RWPE2 (cell line): ENCODE measurements at regions not wholly inside any gene's neighbourhood (a gene's known extent, or its start where the extent isn't known, plus 50 kb on each side); places are given as distances from the start of the nearest gene placed in this dataset.

ENCODE experiments used
- ATAC-seq: fragments of 200-7000 bp; cut with Tn5 transposase; 3 replicates; pipeline ENCODE4 v1.9.1; 2021; ENCODE audit warnings: low read depth
- DNase-seq: peaks from one replicate; pipeline ENCODE4 v3.0.0-alpha.2; 2020; ENCODE audit warnings: low spot score
- H3K27ac ChIP-seq: fragments of 450-650 bp; 2 replicates; pipeline ENCODE4 v1.5.1; 2017; ENCODE audit warnings: mild to moderate bottlenecking; ENCODE audit not compliant: poor library complexity, severe bottlenecking
- H3K27me3 ChIP-seq: fragments of 250-450 bp; sonication (Bioruptor Pico); 2 replicates; pipeline ENCODE4 v1.5.1; 2021; ENCODE audit warnings: mild to moderate bottlenecking, moderate library complexity; ENCODE audit not compliant: insufficient read depth, poor library complexity, severe bottlenecking
- H3K36me3 ChIP-seq: fragments of 250-450 bp; sonication (Bioruptor Pico); 2 replicates; pipeline ENCODE4 v1.5.1; 2020; ENCODE audit warnings: low read depth, mild to moderate bottlenecking, moderate library complexity
- H3K4me1 ChIP-seq: fragments of 250-450 bp; sonication (Bioruptor Pico); 2 replicates; pipeline ENCODE4 v1.5.1; 2021; ENCODE audit warnings: mild to moderate bottlenecking, moderate library complexity; ENCODE audit not compliant: insufficient read depth, poor library complexity, severe bottlenecking
- H3K4me3 ChIP-seq: fragments of 250-450 bp; sonication (Bioruptor Pico); 2 replicates; pipeline ENCODE4 v1.5.1; 2021; ENCODE audit warnings: mild to moderate bottlenecking, moderate library complexity; ENCODE audit not compliant: severe bottlenecking
- H3K9me3 ChIP-seq: fragments of 250-450 bp; sonication (Bioruptor Pico); 2 replicates; pipeline ENCODE4 v1.5.1; 2021; ENCODE audit warnings: mild to moderate bottlenecking, moderate library complexity; ENCODE audit not compliant: severe bottlenecking
- CTCF ChIP-seq: fragments of 450-650 bp; IDR thresholded peaks from one replicate; pipeline ENCODE4 v1.5.1; 2017; ENCODE audit warnings: mild to moderate bottlenecking, moderate library complexity; ENCODE audit not compliant: poor library complexity, severe bottlenecking

- ATAC-seq (no peak), DNase-seq (no peak)
- no peaks in the 10 kb centered on the region for H3K4me1 ChIP-seq
- no peak overlapping the region for H3K27ac ChIP-seq
- H3K27me3 ChIP-seq: no peaks in the 10 kb centered on the region
- TF ChIP-seq CTCF: no peak
- H3K36me3 ChIP-seq: no peaks in the 10 kb centered on the region
- no peak overlapping the region for H3K4me3 ChIP-seq
- no peaks in the 10 kb centered on the region for H3K9me3 ChIP-seq
Measured at GRCh38 chr18:40041951-40042350, 1913.1 kb upstream of the PIK3C3 start.

GRCh38 chr18:40040574-40040973 is 1914.5 kb upstream of the PIK3C3 start:
- Histone ChIP-seq H3K9me3 (no peaks in the 10 kb centered on the region), H3K36me3 (no peaks in the 10 kb centered on the region), H3K27ac (no peak overlapping the region), H3K4me3 (no peak overlapping the region), H3K27me3 (no peaks in the 10 kb centered on the region), H3K4me1 (no peaks in the 10 kb centered on the region)
- TF ChIP-seq CTCF: no peak
- no peak for ATAC-seq
- DNase-seq: no peak

- no peak for TF ChIP-seq CTCF
- H3K36me3 ChIP-seq: no peaks in the 10 kb centered on the region
- no peaks in the 10 kb centered on the region for H3K4me1 ChIP-seq
- no peak for DNase-seq
- H3K27ac ChIP-seq: no peak overlapping the region
- no peak for ATAC-seq
- H3K4me3 ChIP-seq: no peak overlapping the region
- H3K9me3 ChIP-seq: no peaks in the 10 kb centered on the region
- no peaks in the 10 kb centered on the region for H3K27me3 ChIP-seq
Measured at GRCh38 chr18:40037356-40037755, 1917.7 kb upstream of the PIK3C3 start.

- ATAC-seq: no peak
- H3K36me3 ChIP-seq: no peaks in the 10 kb centered on the region
- no peak overlapping the region for H3K27ac ChIP-seq
- no peak for DNase-seq
- no peaks in the 10 kb centered on the region for H3K27me3 ChIP-seq
- no peak overlapping the region for H3K4me3 ChIP-seq
- no peak for TF ChIP-seq CTCF
- no peaks in the 10 kb centered on the region for H3K4me1 ChIP-seq
- H3K9me3 ChIP-seq: no peaks in the 10 kb centered on the region
Measured at GRCh38 chr18:40036861-40037260, 1918.2 kb upstream of the PIK3C3 start.

- H3K9me3 ChIP-seq: no peaks in the 10 kb centered on the region
- no peak overlapping the region for H3K4me3 ChIP-seq
- ATAC-seq (no peak), DNase-seq (no peak)
- H3K27me3 ChIP-seq: no peaks in the 10 kb centered on the region
- H3K4me1 ChIP-seq: no peaks in the 10 kb centered on the region
- H3K36me3 ChIP-seq: no peaks in the 10 kb centered on the region
- no peak overlapping the region for H3K27ac ChIP-seq
- TF ChIP-seq CTCF: no peak
Measured at GRCh38 chr18:40035966-40036365, 1919.1 kb upstream of the PIK3C3 start.
